HG02623 (cell line): ENCODE measurements at regions not wholly inside any gene's neighbourhood (a gene's known extent, or its start where the extent isn't known, plus 50 kb on each side); places are given as distances from the start of the nearest gene placed in this dataset.
A peak's percentile ranks its signal among the peaks of the same experiment; 100 is the strongest.
"Not testable (repeated sequence)": the region's sequence is repeated elsewhere in the genome, so short reads cannot be mapped to it uniquely, and the experiment has no call there.

Source experiments
- ATAC-seq: cut with Tn5 transposase; IDR thresholded peaks from one replicate; pipeline ENCODE4 v1.9.1; 2021; ENCODE audit warnings: moderate library complexity; ENCODE audit not compliant: unreplicated experiment

GRCh38 chr7:50251765-50252164, 52.8 kb upstream of the IKZF1 start:
- no peak for ATAC-seq

GRCh38 chr7:50246551-50246950, 58.0 kb upstream of the IKZF1 start:
- ATAC-seq = no peak

DNA sequence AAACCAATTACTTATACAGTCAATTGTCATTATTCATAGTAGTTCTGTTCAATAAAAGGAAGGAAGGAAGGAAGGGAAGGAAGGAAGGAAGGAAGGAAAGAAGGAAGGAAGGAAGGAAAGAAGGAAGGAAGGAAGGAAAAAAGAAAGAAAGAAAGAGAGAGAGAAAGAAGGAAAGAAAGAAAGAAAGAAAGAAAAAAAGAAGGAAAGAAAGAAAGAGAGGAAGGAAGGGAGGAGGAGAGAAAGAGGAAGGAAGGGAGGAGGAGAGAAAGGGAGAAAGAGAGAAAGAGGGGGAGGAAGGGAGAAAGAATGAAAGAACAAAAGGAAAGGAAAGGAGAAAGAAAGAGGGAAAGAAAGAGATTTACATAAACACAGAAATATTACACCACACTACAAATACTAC, 62.4 kb upstream of the IKZF1 start:
- ATAC-seq = not testable (repeated sequence)

DNA sequence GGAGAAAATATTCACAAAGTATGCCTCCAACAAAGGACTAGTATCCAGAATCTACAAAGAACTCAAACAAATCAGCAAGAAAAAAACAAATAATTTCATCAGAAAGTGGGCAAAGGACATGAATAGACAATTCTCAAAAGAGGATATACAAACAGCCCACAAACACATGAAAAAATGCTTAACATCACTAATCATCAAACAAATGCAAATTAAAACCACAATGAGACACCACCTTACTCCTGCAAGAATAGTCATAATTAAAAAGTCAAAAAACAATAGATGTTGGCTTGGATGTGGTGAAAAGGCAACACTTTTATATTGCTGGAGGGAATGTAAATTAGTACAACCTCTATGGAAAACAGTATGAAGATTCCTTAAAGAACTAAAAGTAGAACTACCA, 63.8 kb upstream of the IKZF1 start:
- not testable (repeated sequence) for ATAC-seq

DNA sequence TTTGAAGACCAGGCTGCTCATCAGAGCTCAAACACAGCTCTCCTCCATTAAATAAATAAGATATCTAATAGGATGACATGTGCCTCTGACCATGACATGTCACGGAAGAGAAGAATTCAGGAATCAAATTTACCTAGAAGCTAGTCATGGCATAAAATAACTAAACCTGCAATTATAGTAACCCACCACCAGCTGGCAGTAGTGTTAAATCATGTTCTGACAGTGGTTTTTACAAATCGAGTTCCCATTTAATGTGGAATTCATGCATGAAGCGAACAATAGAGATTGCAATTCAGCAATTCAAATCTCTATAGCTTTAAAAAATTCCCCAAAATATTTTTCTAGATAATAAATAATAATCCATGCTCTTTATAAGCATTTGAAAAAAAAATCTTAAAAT, 74.6 kb upstream of the IKZF1 start:
- no peak for ATAC-seq

DNA sequence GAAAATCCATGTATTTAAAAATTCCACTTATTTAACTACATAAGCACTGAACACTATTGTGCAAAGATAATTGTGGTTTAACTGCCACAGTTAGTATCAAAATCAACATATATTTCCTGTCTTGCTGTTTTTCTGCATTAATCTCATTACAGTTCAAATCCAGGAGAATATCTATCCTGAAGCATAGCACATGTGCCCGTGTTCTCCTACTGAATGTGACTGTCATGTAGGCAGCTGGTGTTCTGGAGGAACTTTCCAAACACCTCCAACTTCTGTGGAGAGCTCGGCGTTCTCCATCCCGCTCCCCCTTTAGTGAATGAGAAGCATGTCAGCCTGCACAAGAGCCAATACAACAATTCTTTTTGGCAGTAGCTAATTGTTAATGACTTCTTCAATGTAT, 76.4 kb upstream of the IKZF1 start:
- ATAC-seq = no peak

DNA sequence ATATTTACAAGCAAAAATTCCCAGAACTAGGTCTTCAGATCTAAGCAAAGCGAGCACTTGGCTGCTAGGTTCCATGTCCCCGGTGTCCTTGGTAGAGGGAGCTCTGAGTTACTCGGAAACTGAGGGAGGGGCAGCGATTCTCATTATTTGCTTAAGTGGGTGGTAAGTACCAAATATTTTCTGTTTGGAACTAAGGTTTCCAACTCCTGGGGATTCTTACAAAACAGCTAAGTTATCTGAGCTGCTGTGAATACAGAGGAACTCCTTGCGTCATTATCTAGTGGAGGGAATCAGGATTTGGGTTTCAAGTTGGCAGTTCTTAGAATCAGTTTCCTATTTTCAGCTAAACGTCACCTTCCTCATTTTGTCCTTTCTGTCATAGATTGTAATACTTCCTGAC, 76.8 kb upstream of the IKZF1 start:
- no peak for ATAC-seq

DNA sequence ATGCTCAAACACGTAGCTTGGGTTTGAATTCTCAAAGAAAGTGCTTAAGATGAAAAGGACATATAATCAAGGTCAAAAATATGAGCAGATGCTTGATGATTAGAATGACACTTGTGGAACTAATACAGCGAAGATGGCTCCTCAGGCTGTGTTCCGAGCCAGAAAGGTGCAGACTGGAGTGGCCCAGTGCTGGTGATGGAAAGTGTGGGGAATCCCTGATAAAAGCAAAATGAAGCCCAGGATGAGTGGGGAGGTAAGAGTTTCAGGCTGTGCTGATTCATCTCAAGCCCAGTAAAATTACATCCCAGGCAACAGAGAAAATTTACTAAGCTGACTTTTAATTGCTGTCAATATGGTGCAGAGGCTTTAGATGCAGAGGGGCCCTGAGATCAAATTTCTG, 77.8 kb upstream of the IKZF1 start:
- ATAC-seq = no peak

DNA sequence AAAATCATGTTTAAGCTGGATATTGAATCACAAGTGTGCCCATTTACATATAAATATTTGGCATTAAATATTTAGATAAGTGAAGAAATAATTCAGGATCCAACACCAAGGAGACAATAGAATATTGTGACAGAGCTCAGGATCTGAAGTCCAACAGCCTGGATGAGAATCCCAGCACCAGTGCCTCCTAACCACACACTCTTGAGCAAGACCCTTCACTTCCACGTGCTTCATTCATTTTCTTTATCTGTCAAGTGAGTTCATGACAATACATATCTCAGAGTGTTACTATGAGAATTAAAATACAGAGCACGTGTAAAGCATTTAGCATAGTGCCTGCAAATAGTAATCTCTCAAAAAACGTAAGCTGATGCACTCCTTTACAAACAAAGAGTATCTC, 78.4 kb upstream of the IKZF1 start:
- no peak for ATAC-seq

GRCh38 chr7:50221433-50221832, 83.1 kb upstream of the IKZF1 start:
- no peak for ATAC-seq

DNA sequence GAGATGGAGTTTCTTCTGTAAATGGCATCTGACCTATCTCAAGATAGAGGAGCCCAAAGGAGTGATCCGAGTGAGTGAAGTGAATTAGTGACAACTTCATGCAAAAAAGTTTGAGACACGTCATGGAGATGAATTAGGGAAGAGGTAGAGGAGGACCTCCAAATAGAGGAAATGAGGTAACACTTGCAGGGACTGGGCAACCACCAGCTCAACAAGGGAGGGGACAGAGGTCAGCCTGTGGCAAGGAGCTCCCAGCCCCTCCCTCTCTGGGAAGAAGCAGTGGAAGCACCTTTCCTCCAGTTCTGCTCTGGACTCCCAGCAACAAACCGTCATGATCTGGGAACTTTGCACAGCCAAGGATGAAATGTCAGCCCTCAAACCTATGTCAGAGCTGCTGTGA, 83.5 kb upstream of the IKZF1 start:
- no peak for ATAC-seq

GRCh38 chr7:50220273-50220672, 84.2 kb upstream of the IKZF1 start:
- no peak for ATAC-seq

DNA sequence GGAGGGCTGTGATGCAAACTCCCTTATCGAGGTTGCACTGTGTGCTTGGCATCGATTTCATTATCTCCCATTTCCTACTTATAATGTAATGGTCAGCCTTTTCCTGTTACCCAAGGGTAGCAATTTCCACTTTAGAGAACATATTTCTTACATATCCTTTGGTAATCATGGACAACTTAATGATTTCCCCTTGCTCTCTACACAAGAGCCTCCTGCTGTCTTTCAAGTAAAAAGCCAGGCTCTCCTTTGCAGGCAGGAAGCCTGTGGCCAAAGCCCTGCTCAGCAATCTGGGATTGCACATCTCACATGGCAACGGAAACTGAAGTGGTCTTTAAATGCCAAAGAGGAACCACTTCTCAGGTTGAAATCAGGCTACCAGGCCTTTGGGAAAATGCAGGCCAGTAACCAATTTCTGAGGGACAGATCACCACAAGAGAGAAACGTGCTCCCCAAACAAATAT, 86.7 kb upstream of the IKZF1 start:
- ATAC-seq = no peak

DNA sequence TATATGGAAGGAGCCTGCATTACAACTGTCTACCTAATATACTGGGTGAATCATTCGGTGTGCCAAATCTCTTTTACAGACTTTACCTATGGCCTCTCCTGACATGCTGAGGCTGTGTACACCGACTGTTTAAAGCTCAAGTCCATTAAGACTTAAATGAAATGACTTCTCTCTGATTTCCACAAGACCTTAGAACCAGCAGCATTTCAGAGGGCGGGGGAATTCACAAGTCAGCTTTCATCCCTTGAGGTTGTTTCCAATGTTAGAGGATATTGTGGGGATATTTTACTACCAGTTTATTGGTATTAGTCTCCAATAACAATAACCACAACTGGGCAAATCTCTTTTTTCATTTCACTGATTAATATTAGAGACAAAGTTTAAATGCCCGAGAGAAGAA, 87.1 kb upstream of the IKZF1 start:
- ATAC-seq = no peak

- ATAC-seq = no peak
These were observed 87.9 kb upstream of the IKZF1 start for GRCh38 chr7:50216626-50217025.

GRCh38 chr7:50214771-50215170, 89.7 kb upstream of the IKZF1 start:
- no peak for ATAC-seq

GRCh38 chr7:50214126-50214670, 90.3 kb upstream of the IKZF1 start:
- ATAC-seq = no peak

GRCh38 chr7:50213622-50214017, 90.9 kb upstream of the IKZF1 start:
- ATAC-seq = no peak

DNA sequence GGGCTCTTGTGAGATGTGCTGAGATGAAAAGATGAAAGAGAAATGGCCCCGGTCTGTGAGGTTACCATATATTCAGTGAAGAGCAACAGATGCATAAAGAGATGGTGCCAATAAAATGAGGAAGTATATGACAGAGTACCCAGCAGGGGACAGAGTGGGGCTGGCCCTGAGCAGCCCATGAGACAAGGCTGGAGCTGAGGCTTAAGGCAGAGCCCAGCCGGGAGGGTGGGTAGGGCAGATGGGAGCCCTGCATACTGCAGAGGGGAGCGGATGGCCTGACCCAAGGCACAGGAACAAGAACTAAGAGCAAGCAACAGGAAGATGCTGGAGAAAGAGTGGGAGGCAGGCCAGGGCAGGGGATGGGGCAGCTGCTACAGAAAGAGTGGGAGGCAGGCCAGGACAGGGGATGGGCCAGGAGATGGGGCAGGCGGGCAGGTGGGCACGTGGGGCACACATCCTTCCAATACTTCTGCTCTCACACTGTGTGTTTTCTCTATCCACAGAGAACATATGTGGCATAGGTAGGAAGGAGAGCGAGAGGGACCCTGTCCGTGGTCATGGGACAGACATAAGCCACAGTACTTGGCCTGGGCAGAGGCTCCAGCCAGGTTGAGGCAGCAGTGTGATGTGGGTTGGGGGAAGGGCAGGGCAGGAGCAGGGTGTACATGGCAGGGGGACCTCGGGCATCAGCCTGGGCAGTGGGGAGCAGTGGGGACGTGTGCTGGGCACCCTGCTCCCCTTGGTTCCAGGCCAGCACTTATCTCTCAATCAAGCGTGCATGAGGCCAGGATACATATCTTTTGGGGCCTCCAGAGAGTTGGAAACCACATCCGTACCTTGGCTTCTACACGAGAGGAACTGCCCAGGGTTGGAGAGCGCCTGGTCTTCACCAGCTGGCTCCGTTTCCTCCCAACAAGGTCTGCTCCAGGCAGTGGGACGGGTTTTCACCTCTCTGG, 91.6 kb upstream of the IKZF1 start:
- ATAC-seq = peak; percentile 38

DNA sequence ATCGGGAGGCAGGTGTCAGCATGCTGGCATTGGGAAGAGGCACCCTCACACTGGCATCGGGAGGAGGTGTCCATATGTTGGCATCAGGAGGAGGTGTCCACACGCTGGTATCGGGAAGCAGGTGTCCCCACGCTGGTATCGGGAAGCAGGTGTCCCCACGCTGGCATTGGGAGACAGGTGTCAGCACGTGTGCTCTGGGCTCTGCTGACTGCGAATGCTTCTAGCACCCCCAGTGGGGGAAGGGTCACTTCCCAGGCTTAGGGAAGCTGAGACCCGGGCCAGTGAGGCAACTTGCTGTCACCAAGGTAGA, 92.5 kb upstream of the IKZF1 start:
- ATAC-seq = no peak

DNA sequence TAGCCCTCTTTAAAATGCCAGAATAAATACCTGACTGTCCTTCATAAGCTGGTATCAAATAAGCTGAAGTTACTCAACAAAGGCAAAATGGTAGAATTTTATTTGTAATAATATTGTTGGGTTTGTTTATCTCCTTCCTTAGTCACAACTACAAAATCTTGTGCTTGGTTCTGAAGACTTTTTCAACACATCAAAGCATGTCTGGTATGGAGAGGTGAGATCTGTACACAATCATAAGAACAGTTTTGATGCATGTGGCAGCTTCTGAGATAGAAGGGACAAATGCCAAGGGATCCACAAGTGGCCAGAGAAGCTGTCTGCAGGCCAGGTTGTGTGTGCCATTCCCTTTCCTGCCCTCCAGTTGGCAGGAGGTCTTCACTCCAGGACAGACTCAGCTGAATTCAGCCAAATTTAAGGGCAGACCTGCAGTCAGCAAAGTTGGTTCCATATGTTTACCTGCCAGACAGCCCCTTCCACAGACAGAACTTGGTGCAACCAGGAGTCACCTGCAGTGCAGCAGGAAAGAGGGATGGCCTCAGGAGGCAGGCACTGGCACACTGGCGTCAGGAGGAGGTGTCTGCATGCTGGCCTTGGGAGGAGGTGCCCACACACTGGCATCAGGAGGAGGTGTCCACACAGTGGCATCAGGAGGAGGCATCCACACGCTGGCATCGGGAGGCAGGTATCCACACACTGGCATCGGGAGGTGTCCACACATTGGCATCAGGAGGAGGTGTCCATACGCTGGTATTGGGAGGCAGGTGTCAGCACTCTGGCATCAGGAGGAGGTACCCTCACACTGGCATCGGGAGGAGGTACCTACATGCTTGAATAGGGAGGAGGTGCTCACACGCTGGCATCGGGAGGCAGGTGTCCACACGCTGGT, 93.1 kb upstream of the IKZF1 start:
- no peak for ATAC-seq

DNA sequence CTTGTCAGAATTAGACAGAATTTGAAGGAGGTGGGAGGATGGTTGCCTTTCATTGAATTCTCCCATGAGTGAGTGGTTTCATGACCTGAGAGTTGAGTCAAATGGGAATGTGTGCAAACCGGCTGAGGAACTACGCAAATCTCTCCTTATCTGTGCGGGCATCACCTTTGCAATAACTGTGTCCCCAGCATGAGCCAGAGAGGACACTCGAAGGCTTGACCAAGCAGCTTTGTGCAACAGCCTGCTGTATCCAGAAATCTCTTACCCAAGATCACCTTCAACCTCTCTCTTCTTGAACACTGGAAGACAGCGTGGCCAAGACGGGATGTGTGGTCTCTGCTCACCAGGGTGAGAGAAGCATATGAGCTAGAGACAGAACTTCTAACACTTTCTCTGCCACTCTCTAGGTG, 93.8 kb upstream of the IKZF1 start:
- no peak for ATAC-seq
